Activated CD8-positive, alpha-beta T cell treated with anti-CD3 and anti-CD28 coated beads, Interleukin-2, amount 10 ng/mL, durations not matched to agents 7 days and 5 days (primary cell): ENCODE measurements at regions not wholly inside any gene's neighbourhood (a gene's known extent, or its start where the extent isn't known, plus 50 kb on each side); places are given as distances from the start of the nearest gene placed in this dataset.
"Not testable (repeated sequence)": the region's sequence is repeated elsewhere in the genome, so short reads cannot be mapped to it uniquely, and the experiment has no call there.

Source experiments
- ATAC-seq: fragments of 150-1000 bp; cut with Tn5 transposase; one replicate; pipeline ENCODE4 v1.10.0; 2021; ENCODE audit warnings: moderate library complexity
- CTCF ChIA-PET: fragments of 350-600 bp; sonication (Branson Sonifier 250); formaldehyde crosslinking; loops from one replicate; lab custom pipeline; 2021; ENCODE audit warnings: antibody characterized with exemption; lab: Charles Lee
- POLR2A ChIA-PET: fragments of 350-600 bp; sonication (Branson Sonifier 250); formaldehyde crosslinking; loops from one replicate; lab custom pipeline; 2021; ENCODE audit warnings: antibody characterized with exemption; lab: Charles Lee
- DNase-seq: peaks from one replicate; pipeline ENCODE4 v3.0.0-alpha.2; 2020
- H3K27ac Mint-ChIP-seq: one replicate; pipeline ENCODE4 v1.8.0; 2021; ENCODE audit warnings: mild to moderate bottlenecking, mixed read lengths
- H3K27me3 Mint-ChIP-seq: one replicate; pipeline ENCODE4 v1.8.0; 2021; ENCODE audit warnings: low read depth, mixed read lengths
- H3K36me3 Mint-ChIP-seq: one replicate; pipeline ENCODE4 v1.8.0; 2021; ENCODE audit warnings: low read depth, mixed read lengths
- H3K4me1 Mint-ChIP-seq: one replicate; pipeline ENCODE4 v1.8.0; 2021; ENCODE audit warnings: low read depth, mixed read lengths
- H3K4me3 Mint-ChIP-seq: one replicate; pipeline ENCODE4 v1.8.0; 2021; ENCODE audit warnings: mild to moderate bottlenecking, mixed read lengths
- H3K9me3 Mint-ChIP-seq: one replicate; pipeline ENCODE4 v1.8.0; 2022; ENCODE audit warnings: mixed read lengths; ENCODE audit not compliant: insufficient read depth

- H3K27ac Mint-ChIP-seq = no peak overlapping the region
Measured at GRCh38 chr4:189124149-189124758, 816.4 kb upstream of the FRG1 start.

GRCh38 chr4:189124791-189125190 is 815.9 kb upstream of the FRG1 start:
- Mint-ChIP-seq H3K4me1 (no peaks in the 10 kb centered on the region), H3K27me3 (no peaks in the 10 kb centered on the region), H3K4me3 (no peak overlapping the region), H3K9me3 (peaks cover 34% of the 10 kb centered on the region), H3K27ac (no peak overlapping the region), H3K36me3 (no peaks in the 10 kb centered on the region)
- ChIA-PET CTCF (no interaction called here), POLR2A (no interaction called here)
- DNase-seq (no peak), ATAC-seq (no peak)

More at GRCh38 chr4:189124149-189124758, 816.4 kb upstream of the FRG1 start:
- H3K9me3 Mint-ChIP-seq = peaks cover 35% of the 10 kb centered on the region
- CTCF ChIA-PET = no interaction called here
- ATAC-seq = no peak
- no peaks in the 10 kb centered on the region for H3K4me1 Mint-ChIP-seq
- H3K27me3 Mint-ChIP-seq = no peaks in the 10 kb centered on the region
- H3K36me3 Mint-ChIP-seq = no peaks in the 10 kb centered on the region
- no peak overlapping the region for H3K4me3 Mint-ChIP-seq
- POLR2A ChIA-PET = no interaction called here
- DNase-seq = no peak

GRCh38 chr4:189126040-189126439 is 814.6 kb upstream of the FRG1 start:
- no peak for ATAC-seq
- POLR2A ChIA-PET = no interaction called here
- Mint-ChIP-seq H3K27me3 (no peaks in the 10 kb centered on the region), H3K36me3 (no peaks in the 10 kb centered on the region), H3K4me3 (no peak overlapping the region), H3K27ac (no peak overlapping the region), H3K9me3 (peaks cover 29% of the 10 kb centered on the region), H3K4me1 (no peaks in the 10 kb centered on the region)
- DNase-seq = no peak
- CTCF ChIA-PET = no interaction called here

- no peak overlapping the region for H3K27ac Mint-ChIP-seq
- no peaks in the 10 kb centered on the region for H3K36me3 Mint-ChIP-seq
- no peak overlapping the region for H3K4me3 Mint-ChIP-seq
- CTCF ChIA-PET = no interaction called here
- POLR2A ChIA-PET = no interaction called here
- peaks cover 22% of the 10 kb centered on the region for H3K9me3 Mint-ChIP-seq
- no peak for DNase-seq
- H3K27me3 Mint-ChIP-seq = no peaks in the 10 kb centered on the region
- no peak for ATAC-seq
- no peaks in the 10 kb centered on the region for H3K4me1 Mint-ChIP-seq
Measured at GRCh38 chr4:189128341-189128740, 812.3 kb upstream of the FRG1 start.

DNA sequence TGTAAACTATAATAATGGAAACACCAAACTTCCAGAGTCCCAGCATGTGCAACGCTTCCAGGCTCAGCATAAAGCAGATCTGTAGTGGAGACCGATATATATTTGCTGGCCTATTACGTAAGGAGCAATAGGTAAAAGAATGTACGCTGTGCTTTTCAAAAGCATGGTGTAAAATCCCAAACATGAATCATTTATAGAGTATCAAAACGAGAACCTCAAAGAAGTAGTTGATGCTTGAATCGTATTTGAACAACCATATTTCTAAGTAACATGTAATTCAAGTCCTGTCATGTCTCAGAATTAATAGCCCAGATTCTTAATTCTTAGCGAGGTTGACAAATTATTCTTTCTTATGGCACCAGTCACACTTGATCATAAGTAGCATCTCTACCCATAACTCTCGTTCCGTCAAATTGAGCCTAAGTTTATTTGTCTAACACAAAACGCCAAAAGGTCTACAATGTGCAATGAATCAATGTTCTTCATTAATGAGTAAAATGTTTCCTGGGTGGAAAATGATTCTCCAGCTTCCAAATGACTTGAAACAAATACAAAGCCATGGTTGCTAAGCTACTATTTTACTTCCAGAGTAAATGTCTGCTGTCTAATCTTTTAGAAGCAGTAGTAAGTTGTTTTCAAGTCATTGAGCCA is 811.5 kb upstream of the FRG1 start:
- CTCF ChIA-PET = no interaction called here
- ATAC-seq (no peak), DNase-seq (no peak)
- POLR2A ChIA-PET = no interaction called here
- H3K27ac Mint-ChIP-seq = no peak overlapping the region
- no peak overlapping the region for H3K4me3 Mint-ChIP-seq
- no peaks in the 10 kb centered on the region for H3K27me3 Mint-ChIP-seq
- no peaks in the 10 kb centered on the region for H3K4me1 Mint-ChIP-seq
- peaks cover 20% of the 10 kb centered on the region for H3K9me3 Mint-ChIP-seq
- H3K36me3 Mint-ChIP-seq = no peaks in the 10 kb centered on the region

GRCh38 chr4:189131118-189131517 is 809.6 kb upstream of the FRG1 start:
- Mint-ChIP-seq H3K27me3 (no peaks in the 10 kb centered on the region), H3K27ac (no peak overlapping the region), H3K4me3 (no peak overlapping the region), H3K36me3 (no peaks in the 10 kb centered on the region), H3K9me3 (peaks cover 17% of the 10 kb centered on the region), H3K4me1 (no peaks in the 10 kb centered on the region)
- DNase-seq (no peak), ATAC-seq (no peak)
- ChIA-PET POLR2A (no interaction called here), CTCF (no interaction called here)

GRCh38 chr4:189136462-189136861 is 804.2 kb upstream of the FRG1 start:
- Mint-ChIP-seq H3K27me3 (no peaks in the 10 kb centered on the region), H3K27ac (no peak overlapping the region), H3K9me3 (peaks cover 8% of the 10 kb centered on the region), H3K4me1 (no peaks in the 10 kb centered on the region), H3K36me3 (no peaks in the 10 kb centered on the region), H3K4me3 (no peak overlapping the region)
- ATAC-seq (no peak), DNase-seq (no peak)
- POLR2A ChIA-PET = no interaction called here
- CTCF ChIA-PET = no interaction called here

DNA sequence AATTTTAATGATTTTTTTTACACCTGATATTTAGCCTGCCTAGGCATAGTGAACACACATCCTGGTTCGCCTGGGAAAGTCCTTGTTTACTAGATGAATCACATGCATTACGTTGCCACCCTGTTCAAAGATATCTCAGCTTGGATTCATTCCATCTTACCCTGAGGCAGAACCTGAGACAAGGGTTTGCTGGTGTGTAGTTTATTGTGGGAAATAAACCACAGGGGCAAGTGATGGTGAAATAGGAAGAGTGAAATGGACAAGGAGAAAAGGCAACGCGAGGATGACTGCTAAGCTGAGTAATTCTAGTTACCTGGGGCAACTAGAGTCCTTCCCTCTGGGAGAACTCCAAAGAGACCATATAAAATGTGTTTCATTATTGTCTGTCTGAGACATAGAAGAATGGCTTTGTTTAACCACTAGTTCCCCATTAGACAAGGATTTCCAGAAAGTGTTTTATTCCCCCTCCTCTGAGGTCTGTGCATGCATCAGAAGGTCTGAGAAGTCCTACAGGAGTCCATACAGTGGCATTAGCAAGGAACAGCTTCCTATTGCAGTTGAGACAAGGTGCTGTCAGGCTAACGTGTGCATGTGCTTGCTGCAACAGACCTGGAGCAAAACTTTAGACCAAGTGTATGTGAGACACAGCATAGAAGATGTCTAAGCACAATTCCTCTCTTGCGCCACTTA is 797.3 kb upstream of the FRG1 start:
- peaks cover 9% of the 10 kb centered on the region for H3K9me3 Mint-ChIP-seq
- H3K4me1 Mint-ChIP-seq = no peaks in the 10 kb centered on the region
- ChIA-PET CTCF (no interaction called here), POLR2A (no interaction called here)
- no peak overlapping the region for H3K4me3 Mint-ChIP-seq
- ATAC-seq = no peak
- H3K27me3 Mint-ChIP-seq = no peaks in the 10 kb centered on the region
- DNase-seq = no peak
- no peaks in the 10 kb centered on the region for H3K36me3 Mint-ChIP-seq
- no peak overlapping the region for H3K27ac Mint-ChIP-seq

DNA sequence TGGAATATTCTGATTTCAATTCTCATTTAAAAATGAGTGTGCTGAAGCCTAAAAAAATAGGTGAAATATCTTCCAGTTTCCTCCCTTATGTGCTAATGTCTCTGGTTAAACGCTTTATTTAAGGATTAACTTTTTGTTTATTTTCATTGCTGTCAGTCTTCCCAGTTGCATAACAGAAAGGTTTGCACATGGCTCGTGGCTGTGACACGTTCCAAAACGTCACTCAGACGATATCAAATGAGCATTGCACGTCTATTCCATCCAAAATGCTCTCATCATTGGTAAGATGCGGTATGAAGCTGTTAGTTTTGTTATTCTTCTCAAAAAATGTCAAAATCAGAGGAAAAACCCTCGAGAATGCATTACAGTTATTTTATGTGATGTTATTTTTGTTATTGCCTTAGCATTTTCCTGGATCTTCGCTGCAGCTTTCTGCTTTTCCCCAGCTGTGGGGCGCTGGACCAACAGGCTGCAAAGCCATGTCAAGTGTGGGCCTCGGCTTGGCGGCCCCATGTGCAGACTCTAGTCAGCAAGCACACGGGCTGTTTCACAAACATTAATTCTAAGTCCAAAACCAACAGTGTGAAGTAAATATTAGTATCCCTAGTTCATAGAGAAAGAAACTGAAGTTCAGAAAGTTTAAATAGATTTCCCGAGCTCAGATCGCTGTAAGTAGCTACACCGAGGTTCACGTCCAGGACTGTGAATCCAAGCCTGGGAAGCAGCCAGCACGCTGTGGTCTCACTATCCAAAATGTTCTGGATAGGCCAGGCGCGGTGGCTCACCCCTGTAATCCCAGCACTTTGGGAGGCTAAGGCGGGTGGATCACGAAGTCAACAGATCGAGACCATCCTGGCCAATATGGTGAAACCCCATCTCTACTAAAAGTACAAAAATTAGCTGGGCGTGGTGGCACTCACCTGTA is 793.4 kb upstream of the FRG1 start:
- H3K4me3 Mint-ChIP-seq = no peak overlapping the region
- ChIA-PET POLR2A (no interaction called here), CTCF (no interaction called here)
- H3K9me3 Mint-ChIP-seq = peaks cover 14% of the 10 kb centered on the region
- no peaks in the 10 kb centered on the region for H3K36me3 Mint-ChIP-seq
- no peaks in the 10 kb centered on the region for H3K27me3 Mint-ChIP-seq
- no peaks in the 10 kb centered on the region for H3K4me1 Mint-ChIP-seq
- no peak for ATAC-seq
- no peak for DNase-seq
- H3K27ac Mint-ChIP-seq = no peak overlapping the region

GRCh38 chr4:189155083-189155482 is 785.6 kb upstream of the FRG1 start:
- POLR2A ChIA-PET = not testable (repeated sequence)

GRCh38 chr4:189162073-189162789 is 778.4 kb upstream of the FRG1 start:
- CTCF ChIA-PET = no interaction called here
- Mint-ChIP-seq H3K4me3 (no peak overlapping the region), H3K4me1 (no peaks in the 10 kb centered on the region), H3K27me3 (no peaks in the 10 kb centered on the region), H3K9me3 (no peaks in the 10 kb centered on the region), H3K27ac (no peak overlapping the region), H3K36me3 (no peaks in the 10 kb centered on the region)
- ATAC-seq (no peak), DNase-seq (no peak)
- POLR2A ChIA-PET = no interaction called here

More at GRCh38 chr4:189155083-189155482, 785.6 kb upstream of the FRG1 start:
- H3K9me3 Mint-ChIP-seq = peaks cover 10% of the 10 kb centered on the region
- H3K4me3 Mint-ChIP-seq, H3K27ac Mint-ChIP-seq, H3K36me3 Mint-ChIP-seq, DNase-seq, H3K27me3 Mint-ChIP-seq, H3K4me1 Mint-ChIP-seq, CTCF ChIA-PET, ATAC-seq: not testable (repeated sequence)
